ENCODE measurements at regions not wholly inside any gene's neighbourhood (a gene's known extent, or its start where the extent isn't known, plus 50 kb on each side); places are given as distances from the start of the nearest gene placed in this dataset.

GRCh38 chr22:48171271-48171691, 1408.8 kb downstream of the TBC1D22A start:
- Mint-ChIP-seq H3K27me3 (ENCODE audit: low read depth) (peaks cover 1% of the 10 kb centered on the region), H3K4me3 (no peak overlapping the region), H3K9me3 (peaks cover 4% of the 10 kb centered on the region), H3K4me1 (ENCODE audit: low read depth) (no peaks in the 10 kb centered on the region), H3K36me3 (ENCODE audit: insufficient read depth) (no peaks in the 10 kb centered on the region)
- no peak for ATAC-seq
- no peak for DNase-seq

- ATAC-seq: no peak
- Mint-ChIP-seq H3K4me1 (ENCODE audit: low read depth) (no peaks in the 10 kb centered on the region), H3K27me3 (ENCODE audit: low read depth) (peaks cover 1% of the 10 kb centered on the region), H3K9me3 (no peaks in the 10 kb centered on the region), H3K4me3 (no peak overlapping the region), H3K36me3 (ENCODE audit: insufficient read depth) (no peaks in the 10 kb centered on the region)
- DNase-seq: no peak
Observed at GRCh38 chr22:48169227-48169626, 1406.8 kb downstream of the TBC1D22A start.

GRCh38 chr22:48167238-48167637, 1404.8 kb downstream of the TBC1D22A start:
- peaks cover 1% of the 10 kb centered on the region for H3K27me3 Mint-ChIP-seq (ENCODE audit: low read depth)
- ATAC-seq (no peak), DNase-seq (no peak)
- no peaks in the 10 kb centered on the region for H3K4me1 Mint-ChIP-seq (ENCODE audit: low read depth)
- no peaks in the 10 kb centered on the region for H3K9me3 Mint-ChIP-seq
- no peak overlapping the region for H3K4me3 Mint-ChIP-seq
- H3K36me3 Mint-ChIP-seq (ENCODE audit: insufficient read depth): no peaks in the 10 kb centered on the region

GRCh38 chr22:48161298-48161697, 1398.8 kb downstream of the TBC1D22A start:
- Mint-ChIP-seq H3K27me3 (ENCODE audit: low read depth) (no peaks in the 10 kb centered on the region), H3K4me1 (ENCODE audit: low read depth) (no peaks in the 10 kb centered on the region), H3K9me3 (no peaks in the 10 kb centered on the region)

GRCh38 chr22:48157676-48158075, 1395.2 kb downstream of the TBC1D22A start:
- no peak overlapping the region for H3K4me3 Mint-ChIP-seq
- peaks cover 2% of the 10 kb centered on the region for H3K27me3 Mint-ChIP-seq (ENCODE audit: low read depth)
- DNase-seq: no peak
- no peak for ATAC-seq
- no peaks in the 10 kb centered on the region for H3K4me1 Mint-ChIP-seq (ENCODE audit: low read depth)
- no peaks in the 10 kb centered on the region for H3K36me3 Mint-ChIP-seq (ENCODE audit: insufficient read depth)
- no peaks in the 10 kb centered on the region for H3K9me3 Mint-ChIP-seq

More at GRCh38 chr22:48161298-48161697, 1398.8 kb downstream of the TBC1D22A start:
- no peak for ATAC-seq
- no peaks in the 10 kb centered on the region for H3K36me3 Mint-ChIP-seq (ENCODE audit: insufficient read depth)
- no peak overlapping the region for H3K4me3 Mint-ChIP-seq
- DNase-seq: no peak

GRCh38 chr22:48156603-48157355, 1394.3 kb downstream of the TBC1D22A start:
- H3K36me3 Mint-ChIP-seq (ENCODE audit: insufficient read depth): no peaks in the 10 kb centered on the region
- H3K4me3 Mint-ChIP-seq: no peak overlapping the region
- H3K27me3 Mint-ChIP-seq (ENCODE audit: low read depth): peaks cover 4% of the 10 kb centered on the region
- ATAC-seq (no peak), DNase-seq (no peak)
- H3K4me1 Mint-ChIP-seq (ENCODE audit: low read depth): no peaks in the 10 kb centered on the region
- H3K9me3 Mint-ChIP-seq: no peaks in the 10 kb centered on the region

- H3K9me3 Mint-ChIP-seq: no peaks in the 10 kb centered on the region
- no peak for ATAC-seq
- no peak for DNase-seq
- H3K4me1 Mint-ChIP-seq (ENCODE audit: low read depth): no peaks in the 10 kb centered on the region
- no peaks in the 10 kb centered on the region for H3K36me3 Mint-ChIP-seq (ENCODE audit: insufficient read depth)
- no peak overlapping the region for H3K4me3 Mint-ChIP-seq
- peaks cover 4% of the 10 kb centered on the region for H3K27me3 Mint-ChIP-seq (ENCODE audit: low read depth)
Observed at GRCh38 chr22:48155446-48155845, 1393.0 kb downstream of the TBC1D22A start.

GRCh38 chr22:48154943-48155240, 1392.4 kb downstream of the TBC1D22A start:
- no peaks in the 10 kb centered on the region for H3K9me3 Mint-ChIP-seq
- no peaks in the 10 kb centered on the region for H3K4me1 Mint-ChIP-seq (ENCODE audit: low read depth)
- no peak overlapping the region for H3K4me3 Mint-ChIP-seq
- ATAC-seq (no peak), DNase-seq (no peak)
- H3K27me3 Mint-ChIP-seq (ENCODE audit: low read depth): peaks cover 4% of the 10 kb centered on the region
- no peaks in the 10 kb centered on the region for H3K36me3 Mint-ChIP-seq (ENCODE audit: insufficient read depth)

- no peaks in the 10 kb centered on the region for H3K9me3 Mint-ChIP-seq
- no peaks in the 10 kb centered on the region for H3K36me3 Mint-ChIP-seq (ENCODE audit: insufficient read depth)
- H3K4me1 Mint-ChIP-seq (ENCODE audit: low read depth): no peaks in the 10 kb centered on the region
- ATAC-seq (no peak), DNase-seq (no peak)
- H3K27me3 Mint-ChIP-seq (ENCODE audit: low read depth): peaks cover 4% of the 10 kb centered on the region
- no peak overlapping the region for H3K4me3 Mint-ChIP-seq
Observed at GRCh38 chr22:48154169-48154942, 1391.9 kb downstream of the TBC1D22A start.

GRCh38 chr22:48153726-48154125, 1391.3 kb downstream of the TBC1D22A start:
- H3K4me1 Mint-ChIP-seq (ENCODE audit: low read depth): no peaks in the 10 kb centered on the region
- peaks cover 4% of the 10 kb centered on the region for H3K27me3 Mint-ChIP-seq (ENCODE audit: low read depth)
- DNase-seq (no peak), ATAC-seq (no peak)
- H3K4me3 Mint-ChIP-seq: no peak overlapping the region
- no peaks in the 10 kb centered on the region for H3K9me3 Mint-ChIP-seq
- no peaks in the 10 kb centered on the region for H3K36me3 Mint-ChIP-seq (ENCODE audit: insufficient read depth)

- no peaks in the 10 kb centered on the region for H3K9me3 Mint-ChIP-seq
- no peak overlapping the region for H3K4me3 Mint-ChIP-seq
- no peaks in the 10 kb centered on the region for H3K4me1 Mint-ChIP-seq (ENCODE audit: low read depth)
- peaks cover 4% of the 10 kb centered on the region for H3K27me3 Mint-ChIP-seq (ENCODE audit: low read depth)
- no peaks in the 10 kb centered on the region for H3K36me3 Mint-ChIP-seq (ENCODE audit: insufficient read depth)
- DNase-seq: no peak
- no peak for ATAC-seq
Observed at GRCh38 chr22:48152916-48153315, 1390.5 kb downstream of the TBC1D22A start.

- no peak overlapping the region for H3K4me3 Mint-ChIP-seq
- H3K36me3 Mint-ChIP-seq (ENCODE audit: insufficient read depth): no peaks in the 10 kb centered on the region
- DNase-seq (no peak), ATAC-seq (no peak)
- H3K27me3 Mint-ChIP-seq (ENCODE audit: low read depth): peaks cover 4% of the 10 kb centered on the region
- H3K4me1 Mint-ChIP-seq (ENCODE audit: low read depth): no peaks in the 10 kb centered on the region
- H3K9me3 Mint-ChIP-seq: no peaks in the 10 kb centered on the region
Observed at GRCh38 chr22:48152164-48152775, 1389.8 kb downstream of the TBC1D22A start.

GRCh38 chr22:48151641-48152040, 1389.2 kb downstream of the TBC1D22A start:
- H3K27me3 Mint-ChIP-seq (ENCODE audit: low read depth): peaks cover 4% of the 10 kb centered on the region
- ATAC-seq (no peak), DNase-seq (no peak)
- H3K36me3 Mint-ChIP-seq (ENCODE audit: insufficient read depth): no peaks in the 10 kb centered on the region
- no peaks in the 10 kb centered on the region for H3K9me3 Mint-ChIP-seq
- no peaks in the 10 kb centered on the region for H3K4me1 Mint-ChIP-seq (ENCODE audit: low read depth)
- H3K4me3 Mint-ChIP-seq: no peak overlapping the region

- Mint-ChIP-seq H3K27me3 (ENCODE audit: low read depth) (peaks cover 25% of the 10 kb centered on the region), H3K36me3 (ENCODE audit: insufficient read depth) (no peaks in the 10 kb centered on the region), H3K9me3 (no peaks in the 10 kb centered on the region), H3K4me3 (no peak overlapping the region), H3K4me1 (ENCODE audit: low read depth) (no peaks in the 10 kb centered on the region)
- ATAC-seq (no peak), DNase-seq (no peak)
Observed at GRCh38 chr22:48147831-48148230, 1385.4 kb downstream of the TBC1D22A start.

GRCh38 chr22:48147404-48147803, 1385.0 kb downstream of the TBC1D22A start:
- Mint-ChIP-seq H3K36me3 (ENCODE audit: insufficient read depth) (no peaks in the 10 kb centered on the region), H3K27me3 (ENCODE audit: low read depth) (peaks cover 23% of the 10 kb centered on the region), H3K4me3 (no peak overlapping the region), H3K9me3 (no peaks in the 10 kb centered on the region), H3K4me1 (ENCODE audit: low read depth) (no peaks in the 10 kb centered on the region)
- no peak for DNase-seq
- ATAC-seq: no peak
